ENCODE measurements at regions not wholly inside any gene's neighbourhood (a gene's known extent, or its start where the extent isn't known, plus 50 kb on each side); places are given as distances from the start of the nearest gene placed in this dataset.

GRCh38 chr4:11297627-11298026, 131.1 kb downstream of the HS3ST1 start:
- no peak overlapping the region for H3K4me3 ChIP-seq (ENCODE audit: low read depth, low read length)
- Mint-ChIP-seq H3K27ac (no peak overlapping the region), H3K27me3 (no peaks in the 10 kb centered on the region), H3K4me3 (no peak overlapping the region), H3K36me3 (no peaks in the 10 kb centered on the region), H3K9me3 (no peaks in the 10 kb centered on the region), H3K4me1 (no peaks in the 10 kb centered on the region)
- no peaks in the 10 kb centered on the region for H3K4me1 ChIP-seq (ENCODE audit: control insufficient read depth, insufficient read depth, low read length, poor library complexity, severe bottlenecking)
- ATAC-seq (ENCODE audit: low read depth in 2 of 2) (no peak), DNase-seq (no peak)
- no peaks in the 10 kb centered on the region for H3K36me3 ChIP-seq (ENCODE audit: control insufficient read depth, insufficient read depth, low read length)
- H3K9me3 ChIP-seq (ENCODE audit: control insufficient read depth in 2 of 2, low read length in 2 of 2): no peaks in the 10 kb centered on the region
- no peak overlapping the region for H3K27ac ChIP-seq (ENCODE audit: insufficient read depth, low read length, poor library complexity, severe bottlenecking)
- H3K27me3 ChIP-seq (ENCODE audit: control insufficient read depth, insufficient read depth, low read length): no peaks in the 10 kb centered on the region

- H3K36me3 ChIP-seq (ENCODE audit: control insufficient read depth, insufficient read depth, low read length): no peaks in the 10 kb centered on the region
Measured at GRCh38 chr4:11297201-11297600, 131.5 kb downstream of the HS3ST1 start.

GRCh38 chr4:11293866-11294265, 134.8 kb downstream of the HS3ST1 start:
- Mint-ChIP-seq H3K4me3 (no peak overlapping the region), H3K27me3 (no peaks in the 10 kb centered on the region), H3K27ac (no peak overlapping the region), H3K4me1 (no peaks in the 10 kb centered on the region), H3K9me3 (no peaks in the 10 kb centered on the region), H3K36me3 (no peaks in the 10 kb centered on the region)
- H3K9me3 ChIP-seq (ENCODE audit: control insufficient read depth in 2 of 2, low read length in 2 of 2): no peaks in the 10 kb centered on the region
- DNase-seq (no peak), ATAC-seq (ENCODE audit: low read depth in 2 of 2) (no peak)
- no peaks in the 10 kb centered on the region for H3K27me3 ChIP-seq (ENCODE audit: control insufficient read depth, insufficient read depth, low read length)
- H3K36me3 ChIP-seq (ENCODE audit: control insufficient read depth, insufficient read depth, low read length): no peaks in the 10 kb centered on the region
- H3K4me3 ChIP-seq (ENCODE audit: low read depth, low read length): no peak overlapping the region
- H3K27ac ChIP-seq (ENCODE audit: insufficient read depth, low read length, poor library complexity, severe bottlenecking): no peak overlapping the region
- H3K4me1 ChIP-seq (ENCODE audit: control insufficient read depth, insufficient read depth, low read length, poor library complexity, severe bottlenecking): no peaks in the 10 kb centered on the region

More at GRCh38 chr4:11297201-11297600, 131.5 kb downstream of the HS3ST1 start:
- Mint-ChIP-seq H3K27ac (no peak overlapping the region), H3K9me3 (no peaks in the 10 kb centered on the region), H3K27me3 (no peaks in the 10 kb centered on the region), H3K36me3 (no peaks in the 10 kb centered on the region), H3K4me1 (no peaks in the 10 kb centered on the region), H3K4me3 (no peak overlapping the region)
- no peak for DNase-seq
- Histone ChIP-seq H3K9me3 (ENCODE audit: control insufficient read depth in 2 of 2, low read length in 2 of 2) (no peaks in the 10 kb centered on the region), H3K27me3 (ENCODE audit: control insufficient read depth, insufficient read depth, low read length) (no peaks in the 10 kb centered on the region), H3K4me3 (ENCODE audit: low read depth, low read length) (no peak overlapping the region), H3K4me1 (ENCODE audit: control insufficient read depth, insufficient read depth, low read length, poor library complexity, severe bottlenecking) (no peaks in the 10 kb centered on the region), H3K27ac (ENCODE audit: insufficient read depth, low read length, poor library complexity, severe bottlenecking) (no peak overlapping the region)
- ATAC-seq (ENCODE audit: low read depth in 2 of 2): no peak

DNA sequence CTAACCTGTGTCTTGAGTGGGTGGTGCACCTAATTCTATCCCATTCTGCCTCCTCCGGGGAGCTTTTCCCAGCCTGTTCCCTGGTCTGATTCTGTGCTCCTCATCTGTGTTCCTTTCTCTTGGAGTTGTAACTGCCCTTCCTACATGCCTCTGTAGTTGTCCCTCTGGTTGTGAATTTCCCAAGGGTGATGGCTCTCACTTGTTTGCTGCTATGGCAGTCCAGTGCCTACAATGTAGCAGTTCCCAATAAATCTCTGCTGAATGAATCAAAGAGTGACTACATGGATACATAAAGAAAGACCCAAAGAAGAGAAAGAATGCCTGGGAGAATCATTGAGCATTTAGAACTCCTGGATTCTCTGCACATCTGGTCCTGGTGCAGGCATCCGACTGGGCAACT, 141.6 kb downstream of the HS3ST1 start:
- DNase-seq (no peak), ATAC-seq (ENCODE audit: low read depth in 2 of 2) (no peak)
- no peaks in the 10 kb centered on the region for H3K36me3 ChIP-seq (ENCODE audit: control insufficient read depth, insufficient read depth, low read length)
- no peaks in the 10 kb centered on the region for H3K4me1 Mint-ChIP-seq
- H3K9me3 Mint-ChIP-seq: peaks cover 0 to 9% (median 2%) of the 10 kb centered on the region in 7 donors
- H3K27me3 ChIP-seq (ENCODE audit: control insufficient read depth, insufficient read depth, low read length): no peaks in the 10 kb centered on the region
- no peak overlapping the region for H3K27ac Mint-ChIP-seq
- H3K27me3 Mint-ChIP-seq: no peaks in the 10 kb centered on the region
- H3K4me3 Mint-ChIP-seq: no peak overlapping the region
- H3K36me3 Mint-ChIP-seq: peaks cover 7% of the 10 kb centered on the region
- no peaks in the 10 kb centered on the region for H3K9me3 ChIP-seq (ENCODE audit: control insufficient read depth in 2 of 2, low read length in 2 of 2)
- H3K27ac ChIP-seq (ENCODE audit: insufficient read depth, low read length, poor library complexity, severe bottlenecking): no peak overlapping the region
- H3K4me3 ChIP-seq (ENCODE audit: low read depth, low read length): no peak overlapping the region
- H3K4me1 ChIP-seq (ENCODE audit: control insufficient read depth, insufficient read depth, low read length, poor library complexity, severe bottlenecking): no peaks in the 10 kb centered on the region

GRCh38 chr4:11286533-11286932, 142.2 kb downstream of the HS3ST1 start:
- Histone ChIP-seq H3K36me3 (ENCODE audit: control insufficient read depth, insufficient read depth, low read length) (no peaks in the 10 kb centered on the region), H3K4me3 (ENCODE audit: low read depth, low read length) (no peak overlapping the region), H3K9me3 (ENCODE audit: control insufficient read depth in 2 of 2, low read length in 2 of 2) (no peaks in the 10 kb centered on the region), H3K27me3 (ENCODE audit: control insufficient read depth, insufficient read depth, low read length) (no peaks in the 10 kb centered on the region), H3K27ac (ENCODE audit: insufficient read depth, low read length, poor library complexity, severe bottlenecking) (no peak overlapping the region), H3K4me1 (ENCODE audit: control insufficient read depth, insufficient read depth, low read length, poor library complexity, severe bottlenecking) (no peaks in the 10 kb centered on the region)
- ATAC-seq (ENCODE audit: low read depth in 2 of 2) (no peak), DNase-seq (no peak)
- Mint-ChIP-seq H3K27ac (no peak overlapping the region), H3K36me3 (peaks cover 7% of the 10 kb centered on the region), H3K9me3 (peaks cover 0 to 9% (median 2%) of the 10 kb centered on the region in 7 donors), H3K27me3 (no peaks in the 10 kb centered on the region), H3K4me3 (no peak overlapping the region), H3K4me1 (no peaks in the 10 kb centered on the region)

DNA sequence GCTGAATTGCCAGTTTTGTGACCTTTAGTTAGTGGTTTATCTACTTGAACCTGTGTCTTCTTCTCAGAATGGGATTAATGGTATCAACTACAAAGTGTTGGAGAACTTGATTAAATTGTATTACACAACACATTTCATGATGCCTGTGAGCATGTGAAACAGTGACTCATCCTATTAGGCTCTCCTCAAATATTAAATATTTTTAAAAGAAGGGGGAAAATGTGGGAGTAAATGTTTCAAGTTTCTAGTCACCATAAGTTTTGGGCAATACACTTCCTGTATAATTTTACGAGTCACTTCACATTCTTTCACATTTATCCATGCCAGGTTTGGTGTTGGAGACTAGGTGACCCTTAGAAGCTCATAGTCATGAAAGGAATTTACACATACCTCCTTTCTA, 147.0 kb downstream of the HS3ST1 start:
- ATAC-seq (ENCODE audit: low read depth in 2 of 2) (no peak), DNase-seq (no peak)
- Mint-ChIP-seq H3K9me3 (peaks cover 0 to 10% (median 2%) of the 10 kb centered on the region in 7 donors), H3K27ac (no peak overlapping the region), H3K27me3 (no peaks in the 10 kb centered on the region), H3K4me3 (no peak overlapping the region), H3K4me1 (no peaks in the 10 kb centered on the region), H3K36me3 (peaks cover 7% of the 10 kb centered on the region)
- Histone ChIP-seq H3K36me3 (ENCODE audit: control insufficient read depth, insufficient read depth, low read length) (no peaks in the 10 kb centered on the region), H3K27me3 (ENCODE audit: control insufficient read depth, insufficient read depth, low read length) (no peaks in the 10 kb centered on the region), H3K27ac (ENCODE audit: insufficient read depth, low read length, poor library complexity, severe bottlenecking) (no peak overlapping the region), H3K4me1 (ENCODE audit: control insufficient read depth, insufficient read depth, low read length, poor library complexity, severe bottlenecking) (no peaks in the 10 kb centered on the region), H3K4me3 (ENCODE audit: low read depth, low read length) (no peak overlapping the region), H3K9me3 (ENCODE audit: control insufficient read depth in 2 of 2, low read length in 2 of 2) (no peaks in the 10 kb centered on the region)

GRCh38 chr4:11271263-11271662, 157.4 kb downstream of the HS3ST1 start:
- Mint-ChIP-seq H3K9me3 (peaks cover 0 to 14% (median 2%) of the 10 kb centered on the region in 7 donors), H3K36me3 (no peaks in the 10 kb centered on the region), H3K4me1 (no peaks in the 10 kb centered on the region), H3K27ac (no peak overlapping the region), H3K4me3 (no peak overlapping the region), H3K27me3 (no peaks in the 10 kb centered on the region)
- ATAC-seq (ENCODE audit: low read depth in 2 of 2) (no peak), DNase-seq (no peak)
- no peaks in the 10 kb centered on the region for H3K27me3 ChIP-seq (ENCODE audit: control insufficient read depth, insufficient read depth, low read length)
- H3K9me3 ChIP-seq (ENCODE audit: control insufficient read depth in 2 of 2, low read length in 2 of 2): no peaks in the 10 kb centered on the region
- H3K27ac ChIP-seq (ENCODE audit: insufficient read depth, low read length, poor library complexity, severe bottlenecking): no peak overlapping the region
- no peak overlapping the region for H3K4me3 ChIP-seq (ENCODE audit: low read depth, low read length)
- H3K4me1 ChIP-seq (ENCODE audit: control insufficient read depth, insufficient read depth, low read length, poor library complexity, severe bottlenecking): no peaks in the 10 kb centered on the region
- no peaks in the 10 kb centered on the region for H3K36me3 ChIP-seq (ENCODE audit: control insufficient read depth, insufficient read depth, low read length)

GRCh38 chr4:11268149-11268548, 160.5 kb downstream of the HS3ST1 start:
- H3K27ac Mint-ChIP-seq: no peak overlapping the region
- no peaks in the 10 kb centered on the region for H3K36me3 Mint-ChIP-seq
- no peaks in the 10 kb centered on the region for H3K4me1 ChIP-seq (ENCODE audit: control insufficient read depth, insufficient read depth, low read length, poor library complexity, severe bottlenecking)

More at GRCh38 chr4:11268149-11268548, 160.5 kb downstream of the HS3ST1 start:
- Histone ChIP-seq H3K27ac (ENCODE audit: insufficient read depth, low read length, poor library complexity, severe bottlenecking) (no peak overlapping the region), H3K27me3 (ENCODE audit: control insufficient read depth, insufficient read depth, low read length) (no peaks in the 10 kb centered on the region), H3K4me3 (ENCODE audit: low read depth, low read length) (no peak overlapping the region), H3K9me3 (ENCODE audit: control insufficient read depth in 2 of 2, low read length in 2 of 2) (no peaks in the 10 kb centered on the region), H3K36me3 (ENCODE audit: control insufficient read depth, insufficient read depth, low read length) (no peaks in the 10 kb centered on the region)
- no peaks in the 10 kb centered on the region for H3K27me3 Mint-ChIP-seq
- H3K4me3 Mint-ChIP-seq: no peak overlapping the region
- peaks cover 0 to 16% (median 3%) of the 10 kb centered on the region in 7 donors for H3K9me3 Mint-ChIP-seq
- ATAC-seq (ENCODE audit: low read depth in 2 of 2) (no peak), DNase-seq (no peak)
- H3K4me1 Mint-ChIP-seq: no peaks in the 10 kb centered on the region
